GM10266 (cell line): ENCODE measurements at regions not wholly inside any gene's neighbourhood (a gene's known extent, or its start where the extent isn't known, plus 50 kb on each side); places are given as distances from the start of the nearest gene placed in this dataset.

ENCODE experiments used
- DNase-seq: peaks from one replicate; pipeline ENCODE4 v3.0.0; 2012; ENCODE audit errors: extremely low spot score
- TF ChIP-seq, protein P1 (sequence below): IDR thresholded peaks from 2 replicates; pipeline ENCODE4 v1.5.1; 2012; ENCODE audit warnings: mild to moderate bottlenecking, low read depth; ENCODE audit not compliant: control insufficient read depth, insufficient read depth; ENCODE audit errors: missing control alignments

- TF ChIP-seq, protein P1, sequence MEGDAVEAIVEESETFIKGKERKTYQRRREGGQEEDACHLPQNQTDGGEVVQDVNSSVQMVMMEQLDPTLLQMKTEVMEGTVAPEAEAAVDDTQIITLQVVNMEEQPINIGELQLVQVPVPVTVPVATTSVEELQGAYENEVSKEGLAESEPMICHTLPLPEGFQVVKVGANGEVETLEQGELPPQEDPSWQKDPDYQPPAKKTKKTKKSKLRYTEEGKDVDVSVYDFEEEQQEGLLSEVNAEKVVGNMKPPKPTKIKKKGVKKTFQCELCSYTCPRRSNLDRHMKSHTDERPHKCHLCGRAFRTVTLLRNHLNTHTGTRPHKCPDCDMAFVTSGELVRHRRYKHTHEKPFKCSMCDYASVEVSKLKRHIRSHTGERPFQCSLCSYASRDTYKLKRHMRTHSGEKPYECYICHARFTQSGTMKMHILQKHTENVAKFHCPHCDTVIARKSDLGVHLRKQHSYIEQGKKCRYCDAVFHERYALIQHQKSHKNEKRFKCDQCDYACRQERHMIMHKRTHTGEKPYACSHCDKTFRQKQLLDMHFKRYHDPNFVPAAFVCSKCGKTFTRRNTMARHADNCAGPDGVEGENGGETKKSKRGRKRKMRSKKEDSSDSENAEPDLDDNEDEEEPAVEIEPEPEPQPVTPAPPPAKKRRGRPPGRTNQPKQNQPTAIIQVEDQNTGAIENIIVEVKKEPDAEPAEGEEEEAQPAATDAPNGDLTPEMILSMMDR, result no peak
- DNase-seq, result no peak
Observed at GRCh38 chrX:7409866-7410265, 261.9 kb upstream of the PUDP start.

- no peak for DNase-seq
- TF ChIP-seq, protein P1, result no peak
Observed at GRCh38 chrX:7399373-7399772, 251.4 kb upstream of the PUDP start.

DNA sequence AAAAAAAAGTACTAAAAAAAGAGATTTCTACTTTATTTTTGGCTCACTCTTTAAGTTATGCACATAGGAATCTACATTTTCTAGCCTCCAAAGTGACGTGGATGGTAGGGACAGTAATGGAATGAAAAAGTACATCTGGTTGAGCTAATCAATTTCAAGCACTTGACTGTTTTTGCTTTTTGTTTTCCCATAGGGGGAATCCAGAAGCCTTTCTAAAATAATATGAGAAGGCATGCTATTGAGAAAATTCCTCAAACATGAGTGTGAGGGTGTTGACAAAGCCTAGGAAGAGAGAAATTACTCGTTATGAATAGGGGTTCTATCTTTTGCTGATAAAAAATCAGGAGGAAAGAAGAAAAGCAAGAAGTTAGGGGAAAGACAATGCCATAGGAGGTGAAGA lies 242.5 kb upstream of the PUDP start:
- no peak for DNase-seq
- TF ChIP-seq, protein P1, result no peak

DNA sequence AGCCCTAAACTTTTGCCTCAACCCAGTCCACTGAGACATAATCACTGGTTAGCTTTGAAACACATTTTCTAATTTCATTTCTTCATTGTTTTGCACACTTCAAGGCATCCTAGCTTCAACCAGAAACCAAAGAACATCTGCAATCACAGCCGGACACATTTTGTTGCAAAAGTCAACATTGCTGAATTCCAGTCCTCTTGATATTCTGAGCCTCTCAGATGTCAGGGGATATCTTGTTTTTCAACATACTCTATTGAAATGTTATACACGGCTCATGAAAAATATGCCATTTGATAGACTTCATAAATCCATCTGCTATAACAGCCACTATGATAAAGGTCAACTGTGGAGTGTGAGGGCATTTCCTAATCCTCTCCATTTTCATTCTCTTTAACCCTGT lies 241.6 kb upstream of the PUDP start:
- DNase-seq, result no peak
- TF ChIP-seq, protein P1, result no peak

DNA sequence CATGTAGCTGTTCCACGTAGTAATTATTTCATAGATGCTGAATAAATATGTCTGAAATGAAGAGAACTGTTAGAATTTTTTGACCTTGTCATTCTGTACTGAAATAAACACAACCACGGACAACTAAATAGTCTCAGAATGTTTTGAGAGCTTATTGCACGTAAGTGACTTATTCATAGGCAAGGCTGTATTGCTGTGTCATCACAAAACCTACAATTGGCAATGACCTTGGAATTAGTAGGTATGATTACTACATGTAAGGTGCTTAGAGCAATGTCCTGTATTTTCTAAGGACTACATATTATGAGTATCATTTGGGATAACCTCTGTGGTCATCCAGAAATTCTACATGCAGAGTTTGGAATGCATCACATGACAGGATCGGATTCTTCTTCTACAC lies 237.2 kb upstream of the PUDP start:
- TF ChIP-seq, protein P1, result no peak
- DNase-seq, result no peak

GRCh38 chrX:7378406-7378805 lies 230.5 kb upstream of the PUDP start:
- TF ChIP-seq, protein P1, result no peak
- DNase-seq, result no peak

DNA sequence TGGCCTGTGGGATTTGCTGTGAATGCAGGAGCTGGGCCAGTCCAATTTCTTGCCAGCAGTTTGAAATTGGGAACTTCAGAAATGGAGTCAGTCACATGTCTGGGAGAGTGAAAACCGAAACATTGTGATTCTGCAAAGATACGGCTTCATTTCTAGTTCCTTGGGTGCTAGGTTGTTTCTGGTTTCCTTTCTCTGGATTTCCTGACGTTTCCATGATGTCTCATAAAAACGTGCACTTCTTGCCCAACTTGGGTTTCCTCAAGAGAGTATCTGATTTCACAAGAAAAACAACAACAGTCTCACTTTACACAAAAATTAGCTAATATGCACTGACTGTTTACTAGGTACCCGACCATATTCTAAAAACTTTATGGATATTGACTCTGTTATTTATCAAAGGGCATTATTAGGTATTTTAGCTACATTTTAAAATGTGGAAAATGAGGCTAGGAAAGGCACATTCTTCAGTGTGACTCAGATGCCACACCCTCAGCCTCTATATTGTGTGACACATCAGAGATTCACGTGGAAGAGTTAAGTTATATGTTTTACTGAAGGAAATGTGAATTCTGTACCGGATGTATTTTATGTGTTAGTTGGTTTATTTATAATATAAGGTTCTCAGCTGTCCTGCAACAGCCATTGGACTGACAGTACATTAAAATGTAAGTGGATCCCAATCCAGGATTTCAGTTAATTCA lies 225.0 kb upstream of the PUDP start:
- TF ChIP-seq, protein P1, result no peak
- DNase-seq, result no peak
